ENCODE measurements at regions not wholly inside any gene's neighbourhood (a gene's known extent, or its start where the extent isn't known, plus 50 kb on each side); places are given as distances from the start of the nearest gene placed in this dataset.

DNA sequence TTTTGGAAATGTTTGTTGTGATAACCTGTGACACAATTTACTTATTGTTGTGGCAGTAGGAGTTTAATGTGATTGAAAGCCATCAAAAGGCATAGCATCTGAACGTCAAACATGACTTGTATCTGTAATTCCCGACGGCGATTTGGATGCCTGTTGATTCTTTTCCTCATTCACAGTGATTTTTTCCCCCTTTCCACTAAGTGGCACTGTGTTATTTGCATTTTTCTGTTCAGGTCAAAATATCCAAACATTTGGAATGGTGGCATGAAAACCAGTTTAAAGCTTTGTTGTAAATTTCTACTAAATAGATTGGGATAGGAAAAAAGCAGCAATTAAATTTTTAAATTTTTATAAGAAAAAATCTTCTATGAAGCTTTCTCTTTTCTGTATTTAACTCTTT is 259.9 kb upstream of the KCNH8 start:
- Histone ChIP-seq H3K4me1 (ENCODE audit: control insufficient read depth, insufficient read depth, low read length) (no peaks in the 10 kb centered on the region), H3K9me3 (ENCODE audit: control insufficient read depth, insufficient read depth, low read depth, low read length) (no peaks in the 10 kb centered on the region), H3K27ac (ENCODE audit: extremely low read depth, low read depth, low read length) (no peak overlapping the region), H3K4me3 (ENCODE audit: low read depth, low read length) (no peak overlapping the region), H3K36me3 (ENCODE audit: control insufficient read depth in 2 of 2, insufficient read depth in 1 of 2, low read length in 2 of 2) (no peaks in the 10 kb centered on the region)
- peak; percentile 36; the same call in 1 of the 2 replicates for TF ChIP-seq SCRT2 (tag by site-specific recombination; IDR thresholded peaks at IDR 0.05)
- TF ChIP-seq EGR2 (tag by site-specific recombination; IDR thresholded peaks at IDR 0.05; ENCODE audit: low read depth) = no peak
- ChIA-PET POLR2A (no interaction called here), CTCF (interaction anchor here (0.6 kb wide), 1 partner anchor 230 kb away, joined by 4 read pairs; no protein-coding TSS in a partner anchor)

GRCh38 chr3:18886331-18886730 is 262.0 kb upstream of the KCNH8 start:
- no peaks in the 10 kb centered on the region for H3K4me1 ChIP-seq (ENCODE audit: control insufficient read depth, insufficient read depth, low read length)
- TF ChIP-seq RBAK (tag by site-specific recombination; IDR thresholded peaks at IDR 0.05) (no peak), ELK4 (IDR thresholded peaks at IDR 0.05; ENCODE audit: borderline replicate concordance, low read depth, low read length) (no peak), ZNF202 (tag by site-specific recombination; IDR thresholded peaks at IDR 0.05; ENCODE audit: borderline replicate concordance) (no peak), KLF8 (tag by site-specific recombination; IDR thresholded peaks at IDR 0.05) (no peak), ZNF776 (tag by site-specific recombination; IDR thresholded peaks at IDR 0.05; ENCODE audit: borderline replicate concordance) (no peak), OVOL3 (tag by site-specific recombination; IDR thresholded peaks at IDR 0.05) (no peak), ZNF549 (tag by site-specific recombination; IDR thresholded peaks at IDR 0.05) (no peak), ZNF654 (tag by site-specific recombination; IDR thresholded peaks at IDR 0.05; ENCODE audit: low read depth) (no peak), MEIS1 (CRISPR knock-in tag; IDR thresholded peaks at IDR 0.05; ENCODE audit: borderline replicate concordance) (no peak), ZBTB48 (tag by site-specific recombination; IDR thresholded peaks at IDR 0.05) (no peak)
- TF ChIP-seq, protein P1, sequence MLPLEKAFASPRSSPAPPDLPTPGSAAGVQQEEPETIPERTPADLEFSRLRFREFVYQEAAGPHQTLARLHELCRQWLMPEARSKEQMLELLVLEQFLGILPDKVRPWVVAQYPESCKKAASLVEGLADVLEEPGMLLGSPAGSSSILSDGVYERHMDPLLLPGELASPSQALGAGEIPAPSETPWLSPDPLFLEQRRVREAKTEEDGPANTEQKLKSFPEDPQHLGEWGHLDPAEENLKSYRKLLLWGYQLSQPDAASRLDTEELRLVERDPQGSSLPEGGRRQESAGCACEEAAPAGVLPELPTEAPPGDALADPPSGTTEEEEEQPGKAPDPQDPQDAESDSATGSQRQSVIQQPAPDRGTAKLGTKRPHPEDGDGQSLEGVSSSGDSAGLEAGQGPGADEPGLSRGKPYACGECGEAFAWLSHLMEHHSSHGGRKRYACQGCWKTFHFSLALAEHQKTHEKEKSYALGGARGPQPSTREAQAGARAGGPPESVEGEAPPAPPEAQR (tag by site-specific recombination; IDR thresholded peaks at IDR 0.05) = no peak
- TF ChIP-seq, protein P2, sequence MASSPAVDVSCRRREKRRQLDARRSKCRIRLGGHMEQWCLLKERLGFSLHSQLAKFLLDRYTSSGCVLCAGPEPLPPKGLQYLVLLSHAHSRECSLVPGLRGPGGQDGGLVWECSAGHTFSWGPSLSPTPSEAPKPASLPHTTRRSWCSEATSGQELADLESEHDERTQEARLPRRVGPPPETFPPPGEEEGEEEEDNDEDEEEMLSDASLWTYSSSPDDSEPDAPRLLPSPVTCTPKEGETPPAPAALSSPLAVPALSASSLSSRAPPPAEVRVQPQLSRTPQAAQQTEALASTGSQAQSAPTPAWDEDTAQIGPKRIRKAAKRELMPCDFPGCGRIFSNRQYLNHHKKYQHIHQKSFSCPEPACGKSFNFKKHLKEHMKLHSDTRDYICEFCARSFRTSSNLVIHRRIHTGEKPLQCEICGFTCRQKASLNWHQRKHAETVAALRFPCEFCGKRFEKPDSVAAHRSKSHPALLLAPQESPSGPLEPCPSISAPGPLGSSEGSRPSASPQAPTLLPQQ (tag by site-specific recombination; IDR thresholded peaks at IDR 0.05) = no peak
- TF ChIP-seq, protein P3, sequence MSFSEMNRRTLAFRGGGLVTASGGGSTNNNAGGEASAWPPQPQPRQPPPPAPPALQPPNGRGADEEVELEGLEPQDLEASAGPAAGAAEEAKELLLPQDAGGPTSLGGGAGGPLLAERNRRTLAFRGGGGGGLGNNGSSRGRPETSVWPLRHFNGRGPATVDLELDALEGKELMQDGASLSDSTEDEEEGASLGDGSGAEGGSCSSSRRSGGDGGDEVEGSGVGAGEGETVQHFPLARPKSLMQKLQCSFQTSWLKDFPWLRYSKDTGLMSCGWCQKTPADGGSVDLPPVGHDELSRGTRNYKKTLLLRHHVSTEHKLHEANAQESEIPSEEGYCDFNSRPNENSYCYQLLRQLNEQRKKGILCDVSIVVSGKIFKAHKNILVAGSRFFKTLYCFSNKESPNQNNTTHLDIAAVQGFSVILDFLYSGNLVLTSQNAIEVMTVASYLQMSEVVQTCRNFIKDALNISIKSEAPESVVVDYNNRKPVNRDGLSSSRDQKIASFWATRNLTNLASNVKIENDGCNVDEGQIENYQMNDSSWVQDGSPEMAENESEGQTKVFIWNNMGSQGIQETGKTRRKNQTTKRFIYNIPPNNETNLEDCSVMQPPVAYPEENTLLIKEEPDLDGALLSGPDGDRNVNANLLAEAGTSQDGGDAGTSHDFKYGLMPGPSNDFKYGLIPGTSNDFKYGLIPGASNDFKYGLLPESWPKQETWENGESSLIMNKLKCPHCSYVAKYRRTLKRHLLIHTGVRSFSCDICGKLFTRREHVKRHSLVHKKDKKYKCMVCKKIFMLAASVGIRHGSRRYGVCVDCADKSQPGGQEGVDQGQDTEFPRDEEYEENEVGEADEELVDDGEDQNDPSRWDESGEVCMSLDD (tag by site-specific recombination; IDR thresholded peaks at IDR 0.05) = no peak
- ChIA-PET POLR2A (no interaction called here), CTCF (no interaction called here)
- no peaks in the 10 kb centered on the region for H3K9me3 ChIP-seq (ENCODE audit: control insufficient read depth, insufficient read depth, low read depth, low read length)
- H3K36me3 ChIP-seq (ENCODE audit: control insufficient read depth in 2 of 2, insufficient read depth in 1 of 2, low read length in 2 of 2) = no peaks in the 10 kb centered on the region
- no peak overlapping the region for H3K27ac ChIP-seq (ENCODE audit: extremely low read depth, low read depth, low read length)
- no peak overlapping the region for H3K4me3 ChIP-seq (ENCODE audit: low read depth, low read length)

DNA sequence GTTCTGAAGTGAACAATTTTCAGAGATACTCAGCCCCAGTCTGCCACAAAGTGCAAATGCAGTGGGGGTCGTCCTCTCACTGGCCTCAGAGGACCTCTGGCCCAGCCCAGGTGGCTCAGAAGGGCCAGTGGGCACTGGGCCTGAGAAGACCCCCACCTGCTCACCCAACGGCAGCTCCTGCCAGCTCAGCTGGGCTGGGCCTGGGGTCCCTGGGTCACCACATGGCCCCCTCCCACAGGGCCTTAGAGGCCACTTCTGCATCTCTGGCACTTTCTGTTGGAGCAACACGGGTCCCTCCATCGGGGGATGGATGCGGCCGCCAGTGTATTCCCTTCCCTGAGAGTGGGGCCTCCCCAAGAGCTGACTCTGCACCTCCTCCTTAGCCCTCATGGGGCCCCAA is 262.7 kb upstream of the KCNH8 start:
- Histone ChIP-seq H3K27ac (ENCODE audit: extremely low read depth, low read depth, low read length) (no peak overlapping the region), H3K36me3 (ENCODE audit: control insufficient read depth in 2 of 2, insufficient read depth in 1 of 2, low read length in 2 of 2) (no peaks in the 10 kb centered on the region), H3K4me3 (ENCODE audit: low read depth, low read length) (no peak overlapping the region), H3K9me3 (ENCODE audit: control insufficient read depth, insufficient read depth, low read depth, low read length) (no peaks in the 10 kb centered on the region), H3K4me1 (ENCODE audit: control insufficient read depth, insufficient read depth, low read length) (no peaks in the 10 kb centered on the region)
- POLR2A ChIA-PET = no interaction called here
- CTCF ChIA-PET = no interaction called here
- TF ChIP-seq ZNF416 (tag by site-specific recombination; IDR thresholded peaks at IDR 0.05) (no peak), ZNF571 (tag by site-specific recombination; IDR thresholded peaks at IDR 0.05) (no peak), ZNF658 (tag by site-specific recombination; IDR thresholded peaks at IDR 0.05) (no peak), ZNF19 (tag by site-specific recombination; IDR thresholded peaks at IDR 0.05; ENCODE audit: low read depth) (no peak), ZNF510 (tag by site-specific recombination; IDR thresholded peaks at IDR 0.05; ENCODE audit: insufficient replicate concordance) (no peak), ZNF404 (tag by site-specific recombination; IDR thresholded peaks at IDR 0.05) (no peak), ZEB2 (tag by site-specific recombination; IDR thresholded peaks at IDR 0.05) (no peak)

All from HEK293 (cell line).